LNCaP clone FGC (cell line): ENCODE measurements at regions not wholly inside any gene's neighbourhood (a gene's known extent, or its start where the extent isn't known, plus 50 kb on each side); places are given as distances from the start of the nearest gene placed in this dataset.

Experiments used
- DNase-seq: peaks from one replicate; pipeline ENCODE4 v3.0.0-alpha.2; 2011; ENCODE audit warnings: low read depth
- H3K4me3 ChIP-seq: 2 replicates; pipeline ENCODE4 v1.5.1; 2011; ENCODE audit warnings: mild to moderate bottlenecking, low read depth, low read length, control low read depth
- TF ChIP-seq, protein P1 (sequence below): IDR thresholded peaks from 2 replicates; pipeline ENCODE4 v1.5.1; 2012; ENCODE audit warnings: mild to moderate bottlenecking; ENCODE audit not compliant: control insufficient read depth, insufficient read depth; ENCODE audit errors: extremely low read depth

DNA sequence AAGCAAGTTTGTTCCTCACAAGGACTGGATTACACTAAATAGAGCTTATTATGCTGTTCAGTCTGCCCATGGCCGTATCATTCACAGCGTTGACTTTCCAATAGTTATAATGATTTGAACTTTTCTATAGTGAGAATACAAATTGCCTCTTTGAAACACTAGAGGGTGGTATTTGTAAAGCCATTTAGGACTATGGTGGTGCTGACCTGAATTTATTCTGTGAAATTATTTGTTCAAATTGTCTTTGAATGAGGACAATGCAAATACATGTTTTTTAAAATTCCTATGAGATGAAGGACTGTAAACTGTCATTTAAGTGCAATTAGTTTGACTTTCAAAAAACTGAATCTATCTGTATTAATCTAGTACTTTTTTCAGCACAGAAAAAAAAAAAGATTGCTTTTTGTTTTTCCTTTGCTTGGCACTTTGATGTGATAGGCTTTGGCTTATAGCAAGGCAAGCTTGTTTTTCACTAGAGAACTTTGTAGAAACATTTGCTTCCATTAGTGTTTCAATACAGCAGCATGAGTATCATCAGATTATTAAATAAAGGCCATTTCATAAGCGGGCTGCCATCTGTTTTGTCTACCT, 122.7 kb upstream of the TMEM229A start:
- DNase-seq: peak; percentile 10
- TF ChIP-seq, protein P1, sequence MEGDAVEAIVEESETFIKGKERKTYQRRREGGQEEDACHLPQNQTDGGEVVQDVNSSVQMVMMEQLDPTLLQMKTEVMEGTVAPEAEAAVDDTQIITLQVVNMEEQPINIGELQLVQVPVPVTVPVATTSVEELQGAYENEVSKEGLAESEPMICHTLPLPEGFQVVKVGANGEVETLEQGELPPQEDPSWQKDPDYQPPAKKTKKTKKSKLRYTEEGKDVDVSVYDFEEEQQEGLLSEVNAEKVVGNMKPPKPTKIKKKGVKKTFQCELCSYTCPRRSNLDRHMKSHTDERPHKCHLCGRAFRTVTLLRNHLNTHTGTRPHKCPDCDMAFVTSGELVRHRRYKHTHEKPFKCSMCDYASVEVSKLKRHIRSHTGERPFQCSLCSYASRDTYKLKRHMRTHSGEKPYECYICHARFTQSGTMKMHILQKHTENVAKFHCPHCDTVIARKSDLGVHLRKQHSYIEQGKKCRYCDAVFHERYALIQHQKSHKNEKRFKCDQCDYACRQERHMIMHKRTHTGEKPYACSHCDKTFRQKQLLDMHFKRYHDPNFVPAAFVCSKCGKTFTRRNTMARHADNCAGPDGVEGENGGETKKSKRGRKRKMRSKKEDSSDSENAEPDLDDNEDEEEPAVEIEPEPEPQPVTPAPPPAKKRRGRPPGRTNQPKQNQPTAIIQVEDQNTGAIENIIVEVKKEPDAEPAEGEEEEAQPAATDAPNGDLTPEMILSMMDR: peak; percentile 58
- H3K4me3 ChIP-seq: no peak overlapping the region

DNA sequence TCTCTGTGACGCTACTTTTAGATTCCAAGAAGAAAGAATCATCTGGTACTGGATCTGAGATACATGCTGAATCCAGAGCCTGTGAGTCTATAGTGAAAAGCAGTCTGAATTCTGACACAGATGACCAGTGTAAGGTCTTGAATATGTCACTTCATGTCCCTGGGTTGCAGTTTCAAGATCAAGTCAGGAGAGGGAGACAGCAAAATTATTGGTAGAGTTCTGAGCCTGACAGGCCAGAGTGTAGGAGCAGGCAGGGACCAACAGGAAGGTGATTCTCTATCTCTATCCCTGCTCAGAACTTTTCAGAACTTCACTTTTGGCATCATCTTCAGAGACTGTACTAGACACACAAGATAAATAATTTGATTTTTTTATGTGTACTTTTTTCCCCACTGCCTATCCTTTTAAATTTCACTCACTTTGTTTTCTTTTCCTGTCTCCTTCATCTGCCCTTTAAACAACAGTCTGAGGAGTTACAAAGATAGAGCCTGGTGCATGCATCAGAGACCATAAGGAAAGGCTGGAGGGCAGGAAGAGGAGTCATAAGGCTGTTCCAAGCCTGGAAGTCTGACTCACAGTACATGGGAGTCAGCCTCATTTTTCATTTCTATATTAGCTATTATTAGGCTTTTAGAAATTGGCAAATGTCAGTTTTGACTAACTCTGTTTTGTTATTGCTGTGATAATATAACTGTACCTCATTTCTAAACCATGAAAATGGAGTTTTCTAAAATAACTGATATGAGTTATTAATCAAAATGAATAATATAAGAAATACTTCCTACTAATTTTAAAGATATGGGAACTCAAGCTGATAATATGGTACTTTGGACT, 120.2 kb upstream of the TMEM229A start:
- DNase-seq: peak; percentile 7
- no peak overlapping the region for H3K4me3 ChIP-seq
- TF ChIP-seq, protein P1: peak; percentile 66

DNA sequence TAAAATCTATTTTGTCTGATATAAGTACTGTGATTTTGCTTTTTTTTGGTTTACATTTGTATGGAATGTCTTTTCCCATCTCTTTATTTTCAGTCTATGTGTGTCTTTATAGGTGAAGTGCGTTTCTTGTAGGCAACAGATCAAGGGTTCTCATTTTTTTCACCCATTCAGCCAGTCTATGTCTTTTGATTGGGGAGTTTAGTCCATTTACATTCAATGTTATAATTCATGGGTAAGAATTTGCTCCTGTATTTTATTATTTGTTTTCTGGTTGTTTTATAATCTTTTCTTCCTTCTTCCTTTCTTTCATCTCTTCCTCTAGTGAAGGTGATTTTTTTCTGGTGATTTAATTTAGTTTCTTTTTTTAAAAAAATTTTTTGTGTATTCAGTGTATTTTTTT, 104.8 kb upstream of the TMEM229A start:
- TF ChIP-seq, protein P1: no peak
- no peak overlapping the region for H3K4me3 ChIP-seq
- DNase-seq: no peak

DNA sequence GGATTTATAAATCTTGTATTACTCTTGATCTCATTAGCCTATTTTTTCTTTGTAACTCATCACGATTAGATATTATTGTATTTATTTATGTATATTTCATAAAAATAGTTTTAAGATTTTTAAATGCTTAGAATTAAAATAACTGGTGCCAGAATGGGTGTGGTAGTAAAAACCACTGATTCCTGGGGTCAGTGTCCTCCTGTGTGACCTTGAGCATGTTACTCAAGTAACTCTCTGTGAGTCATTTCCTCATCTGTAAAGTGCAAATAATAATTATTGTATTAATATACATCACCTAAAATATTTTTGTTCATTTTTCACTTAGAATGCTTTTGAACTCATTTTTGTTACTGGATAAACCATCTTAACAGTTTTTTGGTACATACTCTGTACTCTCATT, 91.3 kb upstream of the TMEM229A start:
- DNase-seq: no peak

DNA sequence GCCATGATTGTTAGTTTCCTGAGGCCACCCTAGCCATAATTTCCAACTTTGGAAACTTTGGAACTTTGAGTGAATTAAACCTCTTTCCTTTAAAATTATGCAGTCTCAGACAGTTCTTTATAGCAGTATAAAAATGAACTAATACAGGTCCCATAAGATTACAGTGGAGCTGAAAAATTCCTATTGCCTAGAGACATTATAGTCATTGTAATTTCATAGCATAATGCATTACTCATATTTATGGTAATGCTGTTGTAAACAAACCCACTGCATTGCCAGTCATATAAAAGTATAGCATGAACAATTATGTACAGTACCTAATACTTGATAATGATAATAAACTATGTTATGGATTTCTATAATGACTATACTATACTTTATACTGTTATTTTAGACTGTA, 88.0 kb upstream of the TMEM229A start:
- DNase-seq: no peak
- no peak overlapping the region for H3K4me3 ChIP-seq
- TF ChIP-seq, protein P1: no peak

More for the DNA sequence above, 91.3 kb upstream of the TMEM229A start:
- no peak overlapping the region for H3K4me3 ChIP-seq
- TF ChIP-seq, protein P1: no peak

DNA sequence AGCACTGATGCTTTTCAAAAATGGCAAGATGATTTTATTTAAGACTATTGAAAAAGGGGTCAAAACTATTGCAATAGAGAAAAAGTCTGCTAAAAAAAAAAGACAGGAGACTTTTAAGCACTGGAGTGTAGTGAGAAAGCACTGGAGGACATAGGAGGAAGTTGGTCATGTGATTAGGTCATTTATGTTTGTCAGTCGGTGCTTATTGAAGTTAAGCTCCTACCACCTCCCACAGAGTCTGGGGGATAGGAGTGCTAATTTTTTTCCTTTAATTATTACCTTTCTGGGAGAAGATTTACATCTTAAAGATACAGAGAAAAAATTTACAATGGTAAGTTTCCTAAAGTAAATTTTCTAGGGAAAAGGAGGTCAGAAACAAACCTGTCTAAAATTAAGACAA, 80.2 kb upstream of the TMEM229A start:
- H3K4me3 ChIP-seq: no peak overlapping the region
- TF ChIP-seq, protein P1: no peak
- DNase-seq: no peak
